Osteocyte (in vitro differentiated cells): ENCODE measurements at regions not wholly inside any gene's neighbourhood (a gene's known extent, or its start where the extent isn't known, plus 50 kb on each side); places are given as distances from the start of the nearest gene placed in this dataset.

ENCODE experiments used
- DNase-seq: peaks from one replicate; pipeline ENCODE4 v3.0.0; 2021; ENCODE audit warnings: mixed read lengths; ENCODE audit not compliant: unreplicated experiment; ENCODE audit errors: extremely low spot score
- H3K27ac Mint-ChIP-seq: one replicate; pipeline ENCODE4 v1.8.0; 2021; ENCODE audit warnings: mild to moderate bottlenecking, mixed read lengths; ENCODE audit not compliant: unreplicated experiment
- H3K27me3 Mint-ChIP-seq: one replicate; pipeline ENCODE4 v1.8.0; 2021; ENCODE audit warnings: mixed read lengths; ENCODE audit not compliant: unreplicated experiment
- H3K36me3 Mint-ChIP-seq: one replicate; pipeline ENCODE4 v1.8.0; 2021; ENCODE audit warnings: mixed read lengths; ENCODE audit not compliant: unreplicated experiment
- H3K4me1 Mint-ChIP-seq: one replicate; pipeline ENCODE4 v1.8.0; 2021; ENCODE audit warnings: mixed read lengths; ENCODE audit not compliant: unreplicated experiment
- H3K4me3 Mint-ChIP-seq: one replicate; pipeline ENCODE4 v1.8.0; 2021; ENCODE audit warnings: mild to moderate bottlenecking, moderate library complexity, mixed read lengths; ENCODE audit not compliant: unreplicated experiment
- H3K9me3 Mint-ChIP-seq: one replicate; pipeline ENCODE4 v1.8.0; 2021; ENCODE audit warnings: mixed read lengths; ENCODE audit not compliant: unreplicated experiment
- CTCF ChIP-seq: fragments of 200-600 bp; sonication (generic); IDR thresholded peaks from 2 replicates; pipeline ENCODE4 v1.5.0; 2021; ENCODE audit warnings: antibody characterized with exemption, mild to moderate bottlenecking, moderate library complexity

- no peak for TF ChIP-seq CTCF
- Mint-ChIP-seq H3K27me3 (no peaks in the 10 kb centered on the region), H3K4me3 (no peak overlapping the region), H3K9me3 (peaks cover 20% of the 10 kb centered on the region), H3K4me1 (peaks cover 7% of the 10 kb centered on the region), H3K36me3 (peaks cover 2% of the 10 kb centered on the region), H3K27ac (no peak overlapping the region)
- DNase-seq = no peak
Measured at GRCh38 chr18:40662898-40663437, 1292.1 kb upstream of the PIK3C3 start.

GRCh38 chr18:40653682-40654081 is 1301.4 kb upstream of the PIK3C3 start:
- Mint-ChIP-seq H3K4me3 (no peak overlapping the region), H3K27me3 (no peaks in the 10 kb centered on the region), H3K27ac (no peak overlapping the region), H3K36me3 (peaks cover 4% of the 10 kb centered on the region), H3K9me3 (peaks cover 10% of the 10 kb centered on the region), H3K4me1 (no peaks in the 10 kb centered on the region)
- no peak for TF ChIP-seq CTCF
- DNase-seq = no peak

- no peak for DNase-seq
- no peak for TF ChIP-seq CTCF
- Mint-ChIP-seq H3K4me3 (no peak overlapping the region), H3K36me3 (peaks cover under 1% of the 10 kb centered on the region), H3K27ac (no peak overlapping the region), H3K9me3 (peaks cover under 1% of the 10 kb centered on the region), H3K4me1 (no peaks in the 10 kb centered on the region), H3K27me3 (no peaks in the 10 kb centered on the region)
Measured at GRCh38 chr18:40652321-40652720, 1302.7 kb upstream of the PIK3C3 start.

GRCh38 chr18:40651163-40651562 is 1303.9 kb upstream of the PIK3C3 start:
- TF ChIP-seq CTCF = no peak
- Mint-ChIP-seq H3K36me3 (no peaks in the 10 kb centered on the region), H3K27me3 (no peaks in the 10 kb centered on the region), H3K9me3 (no peaks in the 10 kb centered on the region), H3K4me1 (no peaks in the 10 kb centered on the region), H3K27ac (no peak overlapping the region), H3K4me3 (no peak overlapping the region)
- DNase-seq = no peak

GRCh38 chr18:40642692-40643229 is 1312.3 kb upstream of the PIK3C3 start:
- Mint-ChIP-seq H3K36me3 (no peaks in the 10 kb centered on the region), H3K4me3 (no peak overlapping the region), H3K27me3 (no peaks in the 10 kb centered on the region), H3K27ac (no peak overlapping the region), H3K9me3 (no peaks in the 10 kb centered on the region), H3K4me1 (no peaks in the 10 kb centered on the region)
- DNase-seq = no peak
- no peak for TF ChIP-seq CTCF
